ENCODE measurements at regions not wholly inside any gene's neighbourhood (a gene's known extent, or its start where the extent isn't known, plus 50 kb on each side); places are given as distances from the start of the nearest gene placed in this dataset.
"Not testable (repeated sequence)": the region's sequence is repeated elsewhere in the genome, so short reads cannot be mapped to it uniquely, and the experiment has no call there.

- no peak for DNase-seq
Observed at GRCh38 chr10:28186887-28187578, 115.8 kb downstream of the MPP7 start.

- no peak for DNase-seq
Observed at GRCh38 chr10:28186461-28186860, 116.4 kb downstream of the MPP7 start.

GRCh38 chr10:28184810-28185209, 118.1 kb downstream of the MPP7 start:
- DNase-seq, result no peak

- DNase-seq, result no peak
Observed at GRCh38 chr10:28181478-28182096, 121.3 kb downstream of the MPP7 start.

- no peak for DNase-seq
Observed at GRCh38 chr10:28180654-28181053, 122.2 kb downstream of the MPP7 start.

GRCh38 chr10:28179743-28180099, 123.1 kb downstream of the MPP7 start:
- DNase-seq, result no peak

- peak; percentile 56 to 74 for DNase-seq
Observed at GRCh38 chr10:28179006-28179742, 123.7 kb downstream of the MPP7 start.

GRCh38 chr10:28177944-28178637, 124.8 kb downstream of the MPP7 start:
- no peak for DNase-seq

GRCh38 chr10:28176498-28176897, 126.4 kb downstream of the MPP7 start:
- DNase-seq, result not testable (repeated sequence)

GRCh38 chr10:28172223-28172610, 130.6 kb downstream of the MPP7 start:
- no peak for DNase-seq

GRCh38 chr10:28171468-28172222, 131.2 kb downstream of the MPP7 start:
- peak in 1 of 2 donors; percentile 50 for DNase-seq

- no peak for DNase-seq
Observed at GRCh38 chr10:28169525-28169924, 133.3 kb downstream of the MPP7 start.

- DNase-seq, result peak in 1 of 2 donors; percentile 33
Observed at GRCh38 chr10:28160866-28161405, 141.9 kb downstream of the MPP7 start.

GRCh38 chr10:28157379-28157778, 145.5 kb downstream of the MPP7 start:
- no peak for DNase-seq

GRCh38 chr10:28155726-28156125, 147.1 kb downstream of the MPP7 start:
- no peak for DNase-seq

GRCh38 chr10:28151636-28152035, 151.2 kb downstream of the MPP7 start:
- no peak for DNase-seq

GRCh38 chr10:28149746-28150145, 150.9 kb upstream of the ODAD2 start:
- no peak for DNase-seq

GRCh38 chr10:28147706-28148105, 148.8 kb upstream of the ODAD2 start:
- no peak for DNase-seq

- no peak for DNase-seq
Observed at GRCh38 chr10:28139138-28139537, 140.3 kb upstream of the ODAD2 start.

- no peak for DNase-seq
Observed at GRCh38 chr10:28137907-28138880, 139.3 kb upstream of the ODAD2 start.
